Activated CD8-positive, alpha-beta memory T cell treated with anti-CD3 and anti-CD28 coated beads, Interleukin-2, amount 10 ng/mL, durations not matched to agents 7 days and 5 days (primary cell): ENCODE measurements at regions not wholly inside any gene's neighbourhood (a gene's known extent, or its start where the extent isn't known, plus 50 kb on each side); places are given as distances from the start of the nearest gene placed in this dataset.

Source experiments
- ATAC-seq: fragments of 150-1000 bp; cut with Tn5 transposase; one replicate; pipeline ENCODE4 v1.10.0; 2021; ENCODE audit warnings: moderate library complexity
- CTCF ChIA-PET: fragments of 350-600 bp; sonication (Branson Sonifier 250); formaldehyde crosslinking; loops from one replicate; lab custom pipeline; 2021; ENCODE audit warnings: antibody characterized with exemption; lab: Charles Lee
- DNase-seq: peaks from one replicate; pipeline ENCODE4 v3.0.0-alpha.2; 2020
- H3K27ac Mint-ChIP-seq: one replicate; pipeline ENCODE4 v1.8.0; 2021; ENCODE audit warnings: mild to moderate bottlenecking, mixed read lengths
- H3K27me3 Mint-ChIP-seq: one replicate; pipeline ENCODE4 v1.8.0; 2021; ENCODE audit warnings: mixed read lengths
- H3K36me3 Mint-ChIP-seq: one replicate; pipeline ENCODE4 v1.8.0; 2021; ENCODE audit warnings: mild to moderate bottlenecking, mixed read lengths
- H3K4me1 Mint-ChIP-seq: one replicate; pipeline ENCODE4 v1.8.0; 2021; ENCODE audit warnings: mixed read lengths
- H3K4me3 Mint-ChIP-seq: one replicate; pipeline ENCODE4 v1.8.0; 2021; ENCODE audit warnings: mild to moderate bottlenecking, moderate library complexity, mixed read lengths
- H3K9me3 Mint-ChIP-seq: one replicate; pipeline ENCODE4 v1.8.0; 2022; ENCODE audit warnings: low read depth, mixed read lengths

GRCh38 chr16:66295761-66296546 is 70.5 kb upstream of the CDH5 start:
- H3K36me3 Mint-ChIP-seq: no peaks in the 10 kb centered on the region
- ATAC-seq (no peak), DNase-seq (peak; percentile 25)
- no peaks in the 10 kb centered on the region for H3K9me3 Mint-ChIP-seq
- CTCF ChIA-PET: no interaction called here
- no peak overlapping the region for H3K4me3 Mint-ChIP-seq
- peaks cover 11% of the 10 kb centered on the region for H3K4me1 Mint-ChIP-seq
- H3K27me3 Mint-ChIP-seq: peaks cover 7% of the 10 kb centered on the region
- no peak overlapping the region for H3K27ac Mint-ChIP-seq

GRCh38 chr16:66295213-66295612 is 71.3 kb upstream of the CDH5 start:
- Mint-ChIP-seq H3K4me3 (no peak overlapping the region), H3K9me3 (no peaks in the 10 kb centered on the region), H3K4me1 (peaks cover 9% of the 10 kb centered on the region), H3K27ac (no peak overlapping the region), H3K36me3 (no peaks in the 10 kb centered on the region), H3K27me3 (peaks cover 7% of the 10 kb centered on the region)
- CTCF ChIA-PET: interaction anchor here (0.6 kb wide), 1 partner anchor 294 kb away, joined by 3 read pairs; no protein-coding TSS in a partner anchor
- ATAC-seq: no peak
- peak; percentile 21 for DNase-seq

DNA sequence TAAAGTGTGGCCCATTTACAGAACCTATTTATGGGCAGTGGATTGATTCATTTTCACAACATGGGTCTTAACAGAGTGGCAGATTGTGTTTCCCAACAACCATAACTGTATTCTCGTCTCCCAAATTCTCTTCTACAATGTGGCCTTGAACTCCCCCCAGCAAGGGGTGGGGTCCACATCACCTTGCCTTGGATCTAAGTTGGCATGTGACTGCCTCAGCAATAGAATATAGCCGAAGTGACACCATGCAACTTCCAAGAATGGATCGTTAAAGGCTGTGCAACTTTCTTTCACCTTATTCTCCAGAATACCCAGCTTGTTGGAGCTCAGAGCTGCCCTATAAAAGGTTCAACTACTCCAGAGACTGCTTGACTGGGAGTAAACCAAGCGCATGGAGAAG is 72.0 kb upstream of the CDH5 start:
- Mint-ChIP-seq H3K4me3 (no peak overlapping the region), H3K27ac (no peak overlapping the region), H3K4me1 (peaks cover 6% of the 10 kb centered on the region), H3K9me3 (no peaks in the 10 kb centered on the region), H3K27me3 (peaks cover 7% of the 10 kb centered on the region), H3K36me3 (no peaks in the 10 kb centered on the region)
- CTCF ChIA-PET: no interaction called here
- DNase-seq: peak; percentile 32
- ATAC-seq: no peak

GRCh38 chr16:66293932-66294331 is 72.6 kb upstream of the CDH5 start:
- CTCF ChIA-PET: no interaction called here
- ATAC-seq (no peak), DNase-seq (no peak)
- Mint-ChIP-seq H3K4me3 (no peak overlapping the region), H3K4me1 (no peaks in the 10 kb centered on the region), H3K9me3 (no peaks in the 10 kb centered on the region), H3K27ac (no peak overlapping the region), H3K27me3 (peaks cover 7% of the 10 kb centered on the region), H3K36me3 (no peaks in the 10 kb centered on the region)

GRCh38 chr16:66293207-66293735 is 73.2 kb upstream of the CDH5 start:
- CTCF ChIA-PET: no interaction called here
- DNase-seq (peak; percentile 34), ATAC-seq (no peak)
- H3K4me1 Mint-ChIP-seq: no peaks in the 10 kb centered on the region
- no peak overlapping the region for H3K27ac Mint-ChIP-seq
- no peaks in the 10 kb centered on the region for H3K9me3 Mint-ChIP-seq
- H3K27me3 Mint-ChIP-seq: peaks cover 7% of the 10 kb centered on the region
- H3K4me3 Mint-ChIP-seq: no peak overlapping the region
- H3K36me3 Mint-ChIP-seq: no peaks in the 10 kb centered on the region

- Mint-ChIP-seq H3K36me3 (no peaks in the 10 kb centered on the region), H3K4me3 (no peak overlapping the region), H3K27ac (no peak overlapping the region), H3K27me3 (peaks cover 7% of the 10 kb centered on the region), H3K9me3 (no peaks in the 10 kb centered on the region), H3K4me1 (no peaks in the 10 kb centered on the region)
- CTCF ChIA-PET: interaction anchor here (1.5 kb wide), 1 partner anchor 16 kb away, joined by 5 read pairs; no protein-coding TSS in a partner anchor
- ATAC-seq (no peak), DNase-seq (peak; percentile 31)
Measured at GRCh38 chr16:66292241-66292935, 74.1 kb upstream of the CDH5 start.

GRCh38 chr16:66291833-66292232 is 74.7 kb upstream of the CDH5 start:
- no peak for ATAC-seq
- H3K27ac Mint-ChIP-seq: no peak overlapping the region
- DNase-seq: peak; percentile 25
- H3K27me3 Mint-ChIP-seq: peaks cover 7% of the 10 kb centered on the region
- H3K4me3 Mint-ChIP-seq: no peak overlapping the region
- CTCF ChIA-PET: interaction anchor here (1.5 kb wide), 1 partner anchor 16 kb away, joined by 5 read pairs; no protein-coding TSS in a partner anchor
- no peaks in the 10 kb centered on the region for H3K4me1 Mint-ChIP-seq
- H3K9me3 Mint-ChIP-seq: no peaks in the 10 kb centered on the region
- H3K36me3 Mint-ChIP-seq: no peaks in the 10 kb centered on the region

- DNase-seq: peak; percentile 27
- Mint-ChIP-seq H3K4me3 (no peak overlapping the region), H3K36me3 (no peaks in the 10 kb centered on the region), H3K9me3 (no peaks in the 10 kb centered on the region), H3K27ac (no peak overlapping the region), H3K27me3 (peaks cover 10% of the 10 kb centered on the region), H3K4me1 (no peaks in the 10 kb centered on the region)
- no peak for ATAC-seq
- CTCF ChIA-PET: no interaction called here
Measured at GRCh38 chr16:66290431-66290830, 76.1 kb upstream of the CDH5 start.

DNA sequence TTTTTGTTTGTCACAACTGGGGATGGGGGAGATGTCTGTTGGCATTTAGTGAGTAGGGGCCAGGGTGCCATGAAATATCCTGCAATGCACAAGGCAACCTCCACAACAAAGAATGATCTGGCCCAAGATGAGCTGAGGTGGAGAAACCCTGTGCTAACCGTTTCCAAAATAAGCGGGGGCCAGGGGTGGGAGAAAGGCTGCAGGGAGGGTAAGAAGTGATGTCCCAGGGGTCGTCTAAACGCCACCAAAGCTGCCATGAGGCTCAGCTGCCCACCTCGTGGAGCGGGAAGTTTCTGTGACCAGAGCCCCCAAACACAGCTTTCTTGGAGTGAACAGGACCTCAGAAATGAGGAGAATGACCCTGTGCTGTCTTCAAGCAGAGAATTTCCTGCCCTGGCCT is 76.5 kb upstream of the CDH5 start:
- Mint-ChIP-seq H3K4me1 (no peaks in the 10 kb centered on the region), H3K36me3 (no peaks in the 10 kb centered on the region), H3K27me3 (peaks cover 11% of the 10 kb centered on the region), H3K9me3 (no peaks in the 10 kb centered on the region), H3K4me3 (no peak overlapping the region), H3K27ac (no peak overlapping the region)
- CTCF ChIA-PET: no interaction called here
- DNase-seq (no peak), ATAC-seq (no peak)

DNA sequence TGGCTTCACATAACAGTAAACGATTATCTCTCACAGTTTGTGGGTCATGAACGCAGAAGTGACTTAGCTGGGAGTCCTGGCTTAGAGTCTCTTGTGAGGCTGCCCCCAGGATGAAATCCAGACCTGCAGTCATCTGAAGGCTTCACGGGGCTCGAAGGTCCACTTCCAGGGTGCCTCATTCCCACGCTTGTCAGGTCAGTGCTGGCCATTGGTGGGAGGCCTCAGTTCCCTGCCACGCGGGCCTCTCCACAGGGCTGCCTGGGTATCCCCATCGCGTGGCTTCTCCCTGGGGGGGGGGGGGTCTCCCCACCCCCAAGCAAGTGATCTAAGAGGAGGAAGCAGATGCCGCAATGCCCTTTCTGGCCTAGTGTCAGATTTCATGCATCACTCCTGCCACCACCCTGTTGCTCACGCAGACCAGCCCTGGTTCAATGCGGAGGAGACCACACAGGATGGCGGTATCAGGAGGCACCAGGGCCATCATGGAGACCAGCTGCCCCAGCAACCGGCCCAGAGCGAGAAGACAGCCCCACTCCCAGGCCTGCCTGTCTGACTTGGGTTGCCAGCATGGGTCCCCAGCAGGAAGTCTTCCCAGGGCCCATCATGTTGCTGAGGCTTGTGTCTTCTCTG is 77.3 kb upstream of the CDH5 start:
- H3K4me1 Mint-ChIP-seq: no peaks in the 10 kb centered on the region
- H3K27ac Mint-ChIP-seq: no peak overlapping the region
- H3K36me3 Mint-ChIP-seq: no peaks in the 10 kb centered on the region
- no peaks in the 10 kb centered on the region for H3K9me3 Mint-ChIP-seq
- no peak for ATAC-seq
- CTCF ChIA-PET: no interaction called here
- peaks cover 7% of the 10 kb centered on the region for H3K27me3 Mint-ChIP-seq
- H3K4me3 Mint-ChIP-seq: no peak overlapping the region
- peak; percentile 37 for DNase-seq

DNA sequence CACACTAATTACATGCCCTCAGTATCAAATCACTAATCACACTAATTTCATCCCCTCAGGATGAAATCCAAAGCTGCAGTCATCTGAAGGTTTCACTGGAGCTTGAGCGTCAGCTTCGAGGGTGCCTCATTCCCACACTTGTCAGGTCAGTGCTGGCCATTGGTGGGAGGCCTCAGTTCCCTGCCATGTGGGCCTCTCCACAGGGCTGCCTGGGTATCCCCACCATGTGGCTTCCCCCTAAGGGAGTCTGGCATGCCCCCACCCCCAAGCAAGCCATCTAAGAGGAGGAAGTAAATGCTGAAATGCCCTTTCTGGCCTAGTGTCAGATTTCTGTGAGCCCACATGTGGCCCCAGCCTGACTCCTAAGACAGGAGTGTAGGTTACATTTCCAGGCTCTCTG is 78.6 kb upstream of the CDH5 start:
- H3K27ac Mint-ChIP-seq: no peak overlapping the region
- CTCF ChIA-PET: interaction anchor here (1.0 kb wide), 1 partner anchor 12 kb away, joined by 5 read pairs; no protein-coding TSS in a partner anchor
- H3K4me3 Mint-ChIP-seq: no peak overlapping the region
- H3K9me3 Mint-ChIP-seq: no peaks in the 10 kb centered on the region
- ATAC-seq (no peak), DNase-seq (peak; percentile 32)
- H3K36me3 Mint-ChIP-seq: no peaks in the 10 kb centered on the region
- H3K27me3 Mint-ChIP-seq: peaks cover 6% of the 10 kb centered on the region
- no peaks in the 10 kb centered on the region for H3K4me1 Mint-ChIP-seq

DNA sequence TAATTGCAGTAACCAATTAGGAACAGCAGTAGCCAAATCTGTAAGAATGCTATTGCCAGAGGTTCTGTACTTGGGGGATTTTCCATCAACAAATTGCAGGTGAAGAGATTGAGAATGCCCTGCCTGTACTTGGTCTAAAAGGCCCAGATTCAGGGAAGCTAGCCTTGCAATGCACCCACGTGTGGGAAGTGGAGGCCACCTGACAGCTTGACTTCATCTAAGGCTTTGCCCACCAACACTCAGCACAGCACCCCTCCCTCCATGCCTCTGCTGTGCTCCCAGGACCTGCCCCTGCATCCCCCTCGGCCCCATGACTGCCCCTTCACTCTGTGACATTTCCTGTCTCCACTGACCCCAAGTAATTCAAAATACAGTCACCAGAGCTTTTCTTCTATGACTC is 79.1 kb upstream of the CDH5 start:
- no peak overlapping the region for H3K4me3 Mint-ChIP-seq
- CTCF ChIA-PET: interaction anchor here (1.0 kb wide), 1 partner anchor 11 kb away, joined by 5 read pairs; no protein-coding TSS in a partner anchor
- peaks cover 11% of the 10 kb centered on the region for H3K27me3 Mint-ChIP-seq
- H3K4me1 Mint-ChIP-seq: no peaks in the 10 kb centered on the region
- ATAC-seq (no peak), DNase-seq (peak; percentile 32)
- no peaks in the 10 kb centered on the region for H3K36me3 Mint-ChIP-seq
- no peaks in the 10 kb centered on the region for H3K9me3 Mint-ChIP-seq
- H3K27ac Mint-ChIP-seq: no peak overlapping the region

DNA sequence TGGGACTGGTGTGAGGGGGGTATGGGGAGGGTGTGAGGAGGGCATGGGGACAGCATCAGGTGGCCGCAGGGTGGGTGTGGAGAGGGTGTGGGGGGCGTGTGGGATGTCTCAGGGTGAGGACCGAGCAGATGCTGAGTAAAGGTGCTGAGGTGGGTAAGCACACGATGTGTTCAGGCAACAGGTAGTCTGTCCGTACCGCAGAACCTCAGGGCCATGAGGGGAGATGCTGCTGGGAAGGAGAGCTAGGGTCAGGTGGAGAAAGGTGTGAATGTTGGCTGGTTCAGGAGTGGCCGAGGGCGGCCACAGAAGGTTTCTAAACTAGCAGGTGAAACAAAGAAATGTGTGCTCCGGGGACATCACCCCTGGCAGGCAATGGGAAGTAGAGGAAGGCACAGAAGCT is 80.0 kb upstream of the CDH5 start:
- H3K27ac Mint-ChIP-seq: no peak overlapping the region

More for the DNA sequence above, 80.0 kb upstream of the CDH5 start:
- Mint-ChIP-seq H3K4me3 (no peak overlapping the region), H3K9me3 (no peaks in the 10 kb centered on the region), H3K4me1 (no peaks in the 10 kb centered on the region), H3K36me3 (no peaks in the 10 kb centered on the region), H3K27me3 (peaks cover 19% of the 10 kb centered on the region)
- CTCF ChIA-PET: no interaction called here
- peak; percentile 39 for DNase-seq
- ATAC-seq: no peak
